ENCODE measurements at regions not wholly inside any gene's neighbourhood (a gene's known extent, or its start where the extent isn't known, plus 50 kb on each side); places are given as distances from the start of the nearest gene placed in this dataset.

DNA sequence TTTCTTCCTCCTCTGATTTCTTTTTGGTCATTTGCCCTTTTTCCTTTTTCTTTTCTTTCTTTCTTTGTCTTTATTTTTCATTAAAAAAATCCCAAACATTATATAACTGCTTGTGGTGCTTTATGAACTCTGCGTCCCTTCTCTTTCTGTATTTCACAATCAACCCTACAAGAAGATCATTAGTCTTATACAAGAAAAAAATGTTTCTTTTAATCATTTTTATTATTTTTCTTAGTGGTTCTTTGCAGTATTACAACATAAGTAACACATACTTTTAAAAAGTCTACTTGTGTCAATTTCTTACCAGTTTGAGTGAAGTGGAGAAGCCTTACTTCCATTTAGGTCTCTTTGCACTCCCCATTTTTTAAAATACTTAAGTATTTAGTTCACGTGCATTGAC is 212.7 kb upstream of the SMC2 start:
- BruUV-seq (replicated peaks) = no TSS peak
- CTCF ChIA-PET = no interaction called here
- no peak overlapping the region for H3K4me2 ChIP-seq (ENCODE audit: low read length)
- no peaks in the 10 kb centered on the region for H3K36me3 ChIP-seq (ENCODE audit: control insufficient read depth in 1 of 2, insufficient read depth in 2 of 2, low read length in 2 of 2)
- H4K20me1 ChIP-seq (ENCODE audit: insufficient read depth) = no peaks in the 10 kb centered on the region
- no peaks in the 10 kb centered on the region for H3K9me2 ChIP-seq (ENCODE audit: insufficient read depth)
- TF ChIP-seq, protein P1, sequence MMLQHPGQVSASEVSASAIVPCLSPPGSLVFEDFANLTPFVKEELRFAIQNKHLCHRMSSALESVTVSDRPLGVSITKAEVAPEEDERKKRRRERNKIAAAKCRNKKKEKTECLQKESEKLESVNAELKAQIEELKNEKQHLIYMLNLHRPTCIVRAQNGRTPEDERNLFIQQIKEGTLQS (IDR thresholded peaks at IDR 0.05) = no peak
- TF ChIP-seq FOSL1 (IDR thresholded peaks at IDR 0.05; ENCODE audit: low read depth) (no peak), ZFX (IDR thresholded peaks at IDR 0.05) (no peak)
- POLR2A ChIA-PET = no interaction called here
- intact Hi-C loops (cut with micrococcal nuclease) = no loop called here
- DNase-seq (ENCODE audit: low read depth, low spot score) (no peak), ATAC-seq (no peak)
- no peak overlapping the region for H3K4me3 ChIP-seq (replicated peaks in 1 of 2; ENCODE audit: low read depth in 1 of 2, low read length in 2 of 2)
- H3K4me1 ChIP-seq (ENCODE audit: control insufficient read depth in 1 of 2, insufficient read depth in 2 of 2, low read length in 2 of 2) = no peaks in the 10 kb centered on the region
- RAD21 ChIA-PET (ENCODE audit: low non-redundant PET in 1 of 2, low total read pairs in 2 of 2, uncharacterized antibody in 2 of 2, unreplicated experiment in 2 of 2) = no interaction called here
- H3K9ac ChIP-seq (ENCODE audit: low read length) = no peak overlapping the region
- H3K9me3 ChIP-seq (ENCODE audit: control insufficient read depth in 1 of 2, insufficient read depth in 1 of 2, low read depth in 1 of 2, low read length in 2 of 2) = peaks cover 0 to 4% of the 10 kb centered on the region in 2 experiments; a peak in 1 of 4 replicates
- no peak overlapping the region for H2AFZ ChIP-seq (ENCODE audit: low read depth, low read length, poor library complexity, severe bottlenecking)
- H3K27ac ChIP-seq (ENCODE audit: low read depth, low read length) = no peak overlapping the region
- no peaks in the 10 kb centered on the region for H3K27me3 ChIP-seq (ENCODE audit: insufficient read depth, low read length)
- no peaks in the 10 kb centered on the region for H3K79me2 ChIP-seq (ENCODE audit: insufficient read depth, low read length)

GRCh38 chr9:103889989-103890388 is 204.1 kb upstream of the SMC2 start:
- no peak overlapping the region for H3K4me3 ChIP-seq (replicated peaks in 1 of 2; ENCODE audit: low read depth in 1 of 2, low read length in 2 of 2)
- peaks cover 0 to 8% of the 10 kb centered on the region in 2 experiments; a peak in 1 of 4 replicates for H3K9me3 ChIP-seq (ENCODE audit: control insufficient read depth in 1 of 2, insufficient read depth in 1 of 2, low read depth in 1 of 2, low read length in 2 of 2)
- ChIA-PET CTCF (no interaction called here), RAD21 (ENCODE audit: low non-redundant PET in 1 of 2, low total read pairs in 2 of 2, uncharacterized antibody in 2 of 2, unreplicated experiment in 2 of 2) (no interaction called here), POLR2A (no interaction called here)
- no peak for ATAC-seq
- H3K27ac ChIP-seq (ENCODE audit: low read depth, low read length) = no peak overlapping the region
- H4K20me1 ChIP-seq (ENCODE audit: insufficient read depth) = no peaks in the 10 kb centered on the region
- H3K4me2 ChIP-seq (ENCODE audit: low read length) = no peak overlapping the region
- no peak for DNase-seq (ENCODE audit: low read depth, low spot score)
- no peaks in the 10 kb centered on the region for H3K79me2 ChIP-seq (ENCODE audit: insufficient read depth, low read length)
- no peak overlapping the region for H2AFZ ChIP-seq (ENCODE audit: low read depth, low read length, poor library complexity, severe bottlenecking)
- no peak for TF ChIP-seq MAX (IDR thresholded peaks at IDR 0.05)
- no peak for TF ChIP-seq SP1 (IDR thresholded peaks at IDR 0.05; ENCODE audit: low read depth)
- TF ChIP-seq CEBPB (IDR thresholded peaks at IDR 0.05; ENCODE audit: low read depth) = no peak
- TF ChIP-seq JUND (IDR thresholded peaks at IDR 0.05) = no peak
- no peak for TF ChIP-seq CBX3 (IDR thresholded peaks at IDR 0.05; ENCODE audit: low read depth)
- TF ChIP-seq RAD21 (IDR thresholded peaks at IDR 0.05; ENCODE audit: low read depth) = no peak
- TF ChIP-seq SIN3A (IDR thresholded peaks at IDR 0.05; ENCODE audit: low read depth) = no peak
- no peak for TF ChIP-seq SRF (IDR thresholded peaks at IDR 0.05; ENCODE audit: low read depth)
- H3K36me3 ChIP-seq (ENCODE audit: control insufficient read depth in 1 of 2, insufficient read depth in 2 of 2, low read length in 2 of 2) = no peaks in the 10 kb centered on the region
- no peak overlapping the region for H3K9ac ChIP-seq (ENCODE audit: low read length)
- BruUV-seq (replicated peaks) = no TSS peak
- intact Hi-C loops (cut with micrococcal nuclease) = no loop called here
- no peaks in the 10 kb centered on the region for H3K9me2 ChIP-seq (ENCODE audit: insufficient read depth)
- H3K27me3 ChIP-seq (ENCODE audit: insufficient read depth, low read length) = no peaks in the 10 kb centered on the region
- H3K4me1 ChIP-seq (ENCODE audit: control insufficient read depth in 1 of 2, insufficient read depth in 2 of 2, low read length in 2 of 2) = no peaks in the 10 kb centered on the region
